GM18867 (cell line): ENCODE measurements at regions not wholly inside any gene's neighbourhood (a gene's known extent, or its start where the extent isn't known, plus 50 kb on each side); places are given as distances from the start of the nearest gene placed in this dataset.

Experiments used
- ATAC-seq: cut with Tn5 transposase; IDR thresholded peaks from one replicate; pipeline ENCODE4 v1.9.1; 2021; ENCODE audit warnings: mild to moderate bottlenecking, moderate library complexity; ENCODE audit not compliant: unreplicated experiment

- ATAC-seq = no peak
Observed at GRCh38 chr1:29481031-29481430, 244.7 kb downstream of the PTPRU start.

GRCh38 chr1:29478879-29479278 lies 242.6 kb downstream of the PTPRU start:
- ATAC-seq = no peak

GRCh38 chr1:29478151-29478791 lies 241.9 kb downstream of the PTPRU start:
- no peak for ATAC-seq

GRCh38 chr1:29475326-29475725 lies 239.0 kb downstream of the PTPRU start:
- no peak for ATAC-seq

- no peak for ATAC-seq
Observed at GRCh38 chr1:29474274-29475244, 238.2 kb downstream of the PTPRU start.

GRCh38 chr1:29473161-29473855 lies 237.0 kb downstream of the PTPRU start:
- ATAC-seq = no peak

- ATAC-seq = no peak
Observed at GRCh38 chr1:29471487-29472313, 235.4 kb downstream of the PTPRU start.

- ATAC-seq = no peak
Observed at GRCh38 chr1:29470788-29471119, 234.4 kb downstream of the PTPRU start.

- no peak for ATAC-seq
Observed at GRCh38 chr1:29470087-29470787, 233.9 kb downstream of the PTPRU start.

GRCh38 chr1:29469457-29469856 lies 233.1 kb downstream of the PTPRU start:
- no peak for ATAC-seq

GRCh38 chr1:29467989-29468900 lies 231.9 kb downstream of the PTPRU start:
- no peak for ATAC-seq

GRCh38 chr1:29466258-29466657 lies 229.9 kb downstream of the PTPRU start:
- ATAC-seq = no peak

GRCh38 chr1:29465755-29466154 lies 229.4 kb downstream of the PTPRU start:
- no peak for ATAC-seq

GRCh38 chr1:29462096-29462495 lies 225.8 kb downstream of the PTPRU start:
- ATAC-seq = no peak

GRCh38 chr1:29461115-29461739 lies 224.9 kb downstream of the PTPRU start:
- ATAC-seq = no peak

GRCh38 chr1:29460694-29461093 lies 224.4 kb downstream of the PTPRU start:
- ATAC-seq = no peak

- no peak for ATAC-seq
Observed at GRCh38 chr1:29460041-29460610, 223.8 kb downstream of the PTPRU start.

GRCh38 chr1:29459620-29459945 lies 223.3 kb downstream of the PTPRU start:
- no peak for ATAC-seq
